Activated naive CD4-positive, alpha-beta T cell treated with anti-CD3 and anti-CD28 coated beads for 36 hours (primary cell): ENCODE measurements at regions not wholly inside any gene's neighbourhood (a gene's known extent, or its start where the extent isn't known, plus 50 kb on each side); places are given as distances from the start of the nearest gene placed in this dataset.
"Not testable (repeated sequence)": the region's sequence is repeated elsewhere in the genome, so short reads cannot be mapped to it uniquely, and the experiment has no call there.

Experiments
- CTCF ChIA-PET: fragments of 350-600 bp; sonication (Branson Sonifier 250); formaldehyde crosslinking; loops from one replicate; lab custom pipeline; 2021; ENCODE audit warnings: antibody characterized with exemption; lab: Charles Lee
- DNase-seq: peaks from one replicate; pipeline ENCODE4 v3.0.0-alpha.2; 2020
- H3K27ac Mint-ChIP-seq: one replicate; pipeline ENCODE4 v1.8.0; 2021; ENCODE audit warnings: mild to moderate bottlenecking, mixed read lengths
- H3K27me3 Mint-ChIP-seq: one replicate; pipeline ENCODE4 v1.8.0; 2021; ENCODE audit warnings: low read depth, mixed read lengths
- H3K36me3 Mint-ChIP-seq: one replicate; pipeline ENCODE4 v1.8.0; 2021; ENCODE audit warnings: low read depth, mixed read lengths
- H3K4me1 Mint-ChIP-seq: one replicate; pipeline ENCODE4 v1.8.0; 2021; ENCODE audit warnings: low read depth, mixed read lengths
- H3K4me3 Mint-ChIP-seq: one replicate; pipeline ENCODE4 v1.8.0; 2021; ENCODE audit warnings: mild to moderate bottlenecking, moderate library complexity, mixed read lengths
- H3K9me3 Mint-ChIP-seq: one replicate; pipeline ENCODE4 v1.8.0; 2021; ENCODE audit warnings: mixed read lengths
- intact Hi-C: fragments of 100-400 bp; cut with micrococcal nuclease; formaldehyde crosslinking; loops from one replicate; pipeline ENCODE4 v1.15.1; 2023

DNA sequence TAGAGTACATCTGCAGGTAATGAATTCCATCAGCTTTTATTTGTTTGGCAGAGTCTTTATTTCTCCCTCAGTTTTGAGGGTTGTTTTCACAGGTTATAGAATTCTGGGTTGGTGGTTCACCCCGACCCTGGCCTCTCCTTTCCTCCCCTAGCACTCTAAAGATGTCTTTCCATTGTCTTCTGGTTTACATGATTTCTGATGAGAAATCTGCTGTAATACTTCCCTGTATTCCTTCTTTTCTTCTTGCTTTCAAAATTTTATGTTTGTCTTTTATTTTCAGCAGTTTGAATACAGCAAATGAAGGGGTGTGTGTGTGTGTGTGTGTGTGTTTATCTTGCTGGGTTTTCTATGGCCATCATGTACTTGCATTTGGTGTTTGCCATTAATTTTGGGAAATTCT, 312.0 kb upstream of the RPS23 start:
- peaks cover 17% of the 10 kb centered on the region for H3K27me3 Mint-ChIP-seq
- no peaks in the 10 kb centered on the region for H3K4me1 Mint-ChIP-seq
- no peak for DNase-seq
- H3K4me3 Mint-ChIP-seq: no peak overlapping the region
- CTCF ChIA-PET: interaction anchor here (0.6 kb wide), 1 partner anchor 15 kb away, joined by 3 read pairs; no protein-coding TSS in a partner anchor
- intact Hi-C loops: no loop called here
- peaks cover 2% of the 10 kb centered on the region for H3K36me3 Mint-ChIP-seq
- H3K27ac Mint-ChIP-seq: no peak overlapping the region
- H3K9me3 Mint-ChIP-seq: peaks cover 5% of the 10 kb centered on the region

DNA sequence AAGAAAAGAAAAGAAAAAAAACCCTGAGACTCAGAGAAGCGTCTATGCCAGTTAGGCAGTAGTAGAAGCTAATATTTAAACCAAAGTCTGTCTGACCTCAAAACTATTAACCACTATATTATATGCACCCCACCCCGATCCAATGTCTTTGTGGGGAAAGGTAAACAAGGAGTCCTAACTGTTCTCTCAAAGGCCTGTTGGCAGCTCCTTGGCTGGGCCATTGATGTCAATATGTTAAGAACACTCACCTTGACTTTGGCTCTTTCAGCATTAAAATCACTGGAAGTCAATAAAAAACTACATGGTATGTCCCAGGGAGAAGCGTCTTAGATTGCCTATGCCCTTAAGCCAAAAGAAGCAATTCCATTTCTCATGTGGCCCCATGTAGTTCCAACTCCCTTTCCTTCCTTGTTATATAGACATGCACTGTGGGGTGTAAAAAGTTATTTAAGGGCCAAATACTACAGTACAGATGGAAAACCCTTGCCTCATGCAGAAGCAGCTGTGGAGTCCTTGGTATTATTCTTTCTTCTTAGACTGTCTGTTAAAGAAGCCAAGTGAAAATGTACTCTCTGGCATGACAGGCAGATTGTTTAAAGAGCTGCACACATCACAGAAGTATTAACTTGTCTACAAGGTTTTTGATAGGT, 308.6 kb upstream of the RPS23 start:
- CTCF ChIA-PET: no interaction called here
- peaks cover 18% of the 10 kb centered on the region for H3K27me3 Mint-ChIP-seq
- no peak for DNase-seq
- no peaks in the 10 kb centered on the region for H3K4me1 Mint-ChIP-seq
- H3K9me3 Mint-ChIP-seq: peaks cover 12% of the 10 kb centered on the region
- H3K27ac Mint-ChIP-seq: no peak overlapping the region
- H3K4me3 Mint-ChIP-seq: no peak overlapping the region
- peaks cover 2% of the 10 kb centered on the region for H3K36me3 Mint-ChIP-seq
- intact Hi-C loops: no loop called here

DNA sequence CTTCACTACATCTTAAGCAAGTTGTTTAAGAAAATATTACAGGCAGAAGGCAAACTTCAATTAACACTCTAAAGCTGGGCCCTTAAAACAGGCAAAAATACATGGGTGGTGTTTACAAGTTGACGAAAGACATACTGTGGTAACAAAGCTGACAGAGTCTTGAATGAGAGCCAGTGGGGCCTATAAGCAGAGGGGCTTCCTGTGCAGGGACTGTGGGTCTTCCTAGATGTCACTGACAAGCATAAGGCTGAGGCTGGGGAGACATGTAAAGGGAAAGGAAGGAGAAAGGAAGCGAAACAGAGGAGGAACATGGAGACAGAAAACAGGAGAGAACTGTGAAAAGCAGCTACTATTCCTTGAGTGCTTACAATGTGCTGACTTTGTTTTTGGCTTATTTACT, 308.0 kb upstream of the RPS23 start:
- Mint-ChIP-seq H3K9me3 (peaks cover 12% of the 10 kb centered on the region), H3K4me1 (no peaks in the 10 kb centered on the region), H3K4me3 (no peak overlapping the region), H3K27me3 (peaks cover 16% of the 10 kb centered on the region), H3K27ac (no peak overlapping the region), H3K36me3 (peaks cover 2% of the 10 kb centered on the region)
- CTCF ChIA-PET: no interaction called here
- intact Hi-C loops: no loop called here
- no peak for DNase-seq

DNA sequence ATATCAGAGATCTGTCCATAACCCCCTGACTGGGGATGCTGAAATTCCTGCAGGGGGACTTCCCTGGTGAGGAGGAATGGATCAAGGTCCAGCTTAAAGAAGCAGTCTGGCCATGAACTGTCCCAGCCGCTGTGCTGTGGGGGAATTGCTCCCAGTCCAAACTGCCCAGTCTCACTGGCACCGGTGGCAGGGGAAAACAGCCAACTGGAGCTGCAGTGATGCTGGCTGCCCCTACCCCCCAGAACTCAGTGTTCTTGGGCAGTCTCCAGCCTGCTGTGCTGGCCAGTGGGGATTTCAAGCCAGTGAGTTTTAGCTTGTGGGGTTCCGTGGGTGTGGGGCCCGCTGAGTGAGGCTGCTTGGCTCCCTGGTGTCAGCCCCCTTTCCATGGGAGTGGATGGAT, 306.5 kb upstream of the RPS23 start:
- H3K4me1 Mint-ChIP-seq: no peaks in the 10 kb centered on the region
- H3K27me3 Mint-ChIP-seq: peaks cover 9% of the 10 kb centered on the region
- CTCF ChIA-PET: interaction anchor here (0.9 kb wide), 1 partner anchor 56 kb away, joined by 3 read pairs; no protein-coding TSS in a partner anchor
- H3K4me3 Mint-ChIP-seq: no peak overlapping the region
- H3K27ac Mint-ChIP-seq: no peak overlapping the region
- H3K36me3 Mint-ChIP-seq: no peaks in the 10 kb centered on the region
- DNase-seq: no peak
- H3K9me3 Mint-ChIP-seq: peaks cover 7% of the 10 kb centered on the region
- intact Hi-C loops: no loop called here

DNA sequence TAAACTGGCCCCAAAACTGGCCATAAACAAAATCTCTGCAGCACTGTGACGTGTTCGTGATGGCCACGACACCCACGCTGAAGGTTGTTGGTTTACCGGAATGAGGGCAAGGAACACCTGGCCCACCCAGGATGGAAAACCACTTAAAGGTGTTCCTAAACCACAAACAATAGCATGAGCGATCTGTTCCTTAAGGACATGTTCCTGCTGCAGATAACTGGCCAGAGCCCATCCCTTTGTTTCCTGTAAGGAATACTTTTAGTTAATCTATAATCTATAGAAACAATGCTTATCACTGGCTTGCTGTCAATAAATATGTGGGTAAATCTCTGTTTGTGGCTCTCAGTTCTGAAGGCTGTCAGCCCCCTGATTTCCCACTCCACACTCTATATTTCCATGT, 305.2 kb upstream of the RPS23 start:
- DNase-seq, H3K4me1 Mint-ChIP-seq, CTCF ChIA-PET, H3K36me3 Mint-ChIP-seq, intact Hi-C loops, H3K9me3 Mint-ChIP-seq, H3K4me3 Mint-ChIP-seq, H3K27ac Mint-ChIP-seq, H3K27me3 Mint-ChIP-seq: not testable (repeated sequence)

DNA sequence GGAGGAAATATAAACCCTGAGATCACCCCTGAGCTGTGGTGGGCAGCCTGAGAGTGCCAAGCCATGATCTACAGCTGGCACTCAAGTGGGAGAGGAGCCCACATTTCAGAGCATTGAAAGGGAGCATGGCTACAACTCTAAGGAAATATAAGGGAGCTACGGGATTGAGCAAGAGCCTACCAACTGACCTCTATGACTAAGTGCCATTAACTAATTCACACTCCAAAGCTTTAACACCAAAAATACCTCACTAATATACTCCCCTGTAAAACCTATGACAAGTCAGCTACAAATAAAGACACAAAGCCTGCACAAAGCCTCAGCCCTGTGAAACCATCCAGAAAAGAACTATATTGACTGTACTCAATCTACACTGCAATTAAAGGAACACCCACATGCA, 286.8 kb upstream of the RPS23 start:
- Mint-ChIP-seq H3K27me3 (peaks cover 22% of the 10 kb centered on the region), H3K9me3 (no peaks in the 10 kb centered on the region), H3K36me3 (no peaks in the 10 kb centered on the region), H3K4me1 (no peaks in the 10 kb centered on the region), H3K27ac (no peak overlapping the region), H3K4me3 (no peak overlapping the region)
- intact Hi-C loops: no loop called here
- CTCF ChIA-PET: interaction anchor here (0.9 kb wide), 1 partner anchor 34 kb away, joined by 3 read pairs; no protein-coding TSS in a partner anchor
- no peak for DNase-seq

DNA sequence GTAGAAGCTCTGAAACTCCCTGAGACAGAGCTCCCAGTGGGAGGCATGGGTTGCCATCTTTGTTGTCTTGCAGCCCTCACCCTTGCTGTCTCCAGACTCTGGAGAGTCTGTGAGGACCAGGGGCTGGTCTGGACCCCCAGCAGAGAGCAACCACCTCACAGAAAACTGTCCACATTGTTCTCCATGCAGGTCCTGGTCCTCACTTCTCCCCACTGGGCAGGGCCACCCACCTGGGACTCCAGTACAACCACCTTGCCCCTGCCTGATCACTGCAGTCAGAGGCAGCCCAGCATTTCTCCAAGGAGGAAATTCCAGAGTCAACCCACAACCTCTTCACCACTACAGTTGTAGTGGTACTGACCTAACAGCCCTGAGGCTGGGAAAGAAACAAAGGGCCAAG, 285.6 kb upstream of the RPS23 start:
- H3K9me3 Mint-ChIP-seq: no peaks in the 10 kb centered on the region
- H3K4me1 Mint-ChIP-seq: no peaks in the 10 kb centered on the region
- no peaks in the 10 kb centered on the region for H3K36me3 Mint-ChIP-seq
- H3K4me3 Mint-ChIP-seq: no peak overlapping the region
- H3K27me3 Mint-ChIP-seq: peaks cover 22% of the 10 kb centered on the region
- intact Hi-C loops: no loop called here
- CTCF ChIA-PET: no interaction called here
- DNase-seq: no peak
- H3K27ac Mint-ChIP-seq: no peak overlapping the region

DNA sequence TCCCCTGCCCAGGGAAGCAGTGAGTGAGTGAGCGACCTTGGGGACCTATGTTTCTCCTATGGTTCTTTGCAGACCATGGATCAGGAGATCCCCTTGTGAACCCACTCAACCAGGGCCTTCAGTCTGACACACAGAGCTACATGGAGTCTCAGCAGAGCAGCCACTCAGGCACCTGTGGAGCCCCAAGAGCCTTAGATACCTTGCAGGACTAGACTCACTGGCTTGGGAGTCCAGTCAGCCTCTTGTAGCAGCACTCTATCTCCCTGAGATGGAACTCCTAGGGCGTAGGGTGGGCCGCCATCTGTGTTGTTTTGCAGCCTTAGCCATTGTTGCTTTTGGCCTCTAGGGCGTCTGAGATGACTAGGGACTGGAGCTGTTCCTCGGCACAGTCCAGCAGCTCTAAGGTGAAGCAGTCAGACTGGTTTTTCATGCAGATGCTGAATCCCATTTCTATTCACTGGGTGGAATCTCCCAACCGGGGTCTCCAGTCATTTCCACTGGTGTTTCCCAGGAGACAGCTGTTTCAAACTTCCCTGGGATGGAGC, 284.6 kb upstream of the RPS23 start:
- H3K9me3 Mint-ChIP-seq: peaks cover 3% of the 10 kb centered on the region
- H3K36me3 Mint-ChIP-seq: peaks cover 1% of the 10 kb centered on the region
- CTCF ChIA-PET: no interaction called here
- intact Hi-C loops: no loop called here
- H3K27me3 Mint-ChIP-seq: peaks cover 24% of the 10 kb centered on the region
- H3K4me1 Mint-ChIP-seq: no peaks in the 10 kb centered on the region
- H3K4me3 Mint-ChIP-seq: no peak overlapping the region
- no peak for DNase-seq
- H3K27ac Mint-ChIP-seq: no peak overlapping the region

DNA sequence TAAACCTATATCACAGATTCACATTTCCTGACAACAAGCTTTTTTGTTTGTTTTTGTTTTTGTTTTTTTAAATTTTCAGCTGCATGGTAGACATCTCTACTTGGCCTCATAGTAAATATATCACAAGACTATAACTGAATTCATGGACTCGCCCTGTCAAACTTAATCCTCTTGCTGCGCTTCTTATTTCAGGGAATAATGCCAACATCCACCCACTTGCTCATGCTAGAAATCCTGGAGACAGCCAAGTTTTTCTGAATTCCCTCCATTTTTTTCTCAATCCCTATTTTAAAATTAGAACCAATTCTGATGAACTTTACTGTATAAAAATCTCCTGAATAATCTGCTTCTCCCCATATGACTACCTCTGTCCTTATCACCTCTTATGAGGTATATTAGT, 283.6 kb upstream of the RPS23 start:
- intact Hi-C loops: no loop called here
- Mint-ChIP-seq H3K27ac (no peak overlapping the region), H3K9me3 (peaks cover 5% of the 10 kb centered on the region), H3K36me3 (peaks cover 1% of the 10 kb centered on the region), H3K27me3 (peaks cover 25% of the 10 kb centered on the region), H3K4me1 (no peaks in the 10 kb centered on the region), H3K4me3 (no peak overlapping the region)
- CTCF ChIA-PET: interaction anchor here (0.5 kb wide), 1 partner anchor 1003 kb away, joined by 3 read pairs; no protein-coding TSS in a partner anchor
- DNase-seq: no peak

DNA sequence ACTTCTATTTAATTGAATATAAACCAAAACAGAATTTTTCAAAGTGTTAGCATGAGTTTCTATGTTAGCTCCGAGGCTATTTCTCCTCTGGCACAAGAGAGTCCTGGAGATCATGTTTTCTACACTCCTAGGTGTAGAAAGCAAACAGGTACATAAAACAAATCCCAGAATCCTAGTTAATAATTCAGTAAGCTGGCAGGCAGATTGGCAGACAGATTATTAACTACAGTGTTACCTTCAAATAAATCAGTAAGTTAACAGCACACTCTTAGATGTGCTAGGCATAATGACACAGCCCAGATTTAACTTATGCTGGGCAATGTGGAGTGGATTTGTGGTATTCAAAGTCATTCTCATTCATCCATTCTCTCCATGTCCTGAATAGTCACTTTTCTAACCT, 282.8 kb upstream of the RPS23 start:
- no peak for DNase-seq
- peaks cover 1% of the 10 kb centered on the region for H3K36me3 Mint-ChIP-seq
- peaks cover 18% of the 10 kb centered on the region for H3K27me3 Mint-ChIP-seq
- no peak overlapping the region for H3K4me3 Mint-ChIP-seq
- H3K27ac Mint-ChIP-seq: no peak overlapping the region
- H3K4me1 Mint-ChIP-seq: no peaks in the 10 kb centered on the region
- intact Hi-C loops: no loop called here
- H3K9me3 Mint-ChIP-seq: peaks cover 5% of the 10 kb centered on the region
- CTCF ChIA-PET: no interaction called here

DNA sequence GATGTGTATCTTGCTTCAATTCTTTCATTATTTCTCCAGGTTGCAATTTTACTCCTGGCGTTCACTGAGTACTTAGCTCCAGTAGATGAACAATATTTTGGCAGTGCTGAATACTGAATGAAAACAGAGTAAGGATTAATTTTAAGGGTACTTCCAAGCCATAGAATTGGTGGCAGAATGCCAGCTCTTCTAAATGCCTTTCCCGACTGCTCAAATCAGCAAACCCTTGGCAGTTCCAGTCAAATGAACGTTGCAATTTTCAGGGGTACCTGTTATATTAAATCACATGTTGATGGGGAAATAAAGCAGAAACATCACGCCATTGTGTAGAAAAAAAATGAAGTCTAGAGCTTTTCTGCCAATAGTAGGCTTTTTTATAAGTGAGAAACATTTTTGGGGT, 282.4 kb upstream of the RPS23 start:
- intact Hi-C loops: no loop called here
- DNase-seq: no peak
- CTCF ChIA-PET: no interaction called here
- peaks cover 1% of the 10 kb centered on the region for H3K36me3 Mint-ChIP-seq
- no peak overlapping the region for H3K27ac Mint-ChIP-seq
- no peak overlapping the region for H3K4me3 Mint-ChIP-seq
- H3K27me3 Mint-ChIP-seq: peaks cover 17% of the 10 kb centered on the region
- H3K4me1 Mint-ChIP-seq: no peaks in the 10 kb centered on the region
- H3K9me3 Mint-ChIP-seq: peaks cover 5% of the 10 kb centered on the region

DNA sequence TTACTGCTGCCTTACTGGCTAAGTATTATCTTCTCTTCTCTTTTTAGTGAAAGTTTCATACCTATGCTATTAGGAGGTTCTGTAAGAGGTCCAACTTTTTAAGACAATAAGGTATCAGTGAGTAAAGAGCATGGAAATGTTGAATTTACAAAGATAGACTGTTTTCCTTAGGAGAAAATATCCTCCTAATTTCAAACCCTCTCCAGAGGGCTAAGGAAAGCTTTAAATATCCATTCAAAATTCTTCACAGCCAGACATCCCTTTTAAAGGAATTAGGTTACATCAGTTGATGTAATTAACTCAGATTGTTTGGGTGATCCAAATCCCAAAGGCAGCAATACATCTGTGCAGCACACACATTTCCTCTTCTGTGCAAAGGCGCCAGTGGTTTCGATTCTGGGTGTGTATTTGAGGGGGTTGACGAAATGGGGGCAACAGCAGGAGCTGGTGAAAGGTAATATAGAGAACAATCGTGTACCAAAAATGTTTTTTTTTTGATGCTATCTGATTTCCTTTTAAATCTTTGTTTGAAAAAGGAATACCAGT, 273.8 kb upstream of the RPS23 start:
- CTCF ChIA-PET: no interaction called here
- Mint-ChIP-seq H3K27ac (no peak overlapping the region), H3K9me3 (no peaks in the 10 kb centered on the region), H3K4me3 (no peak overlapping the region), H3K27me3 (peaks cover 6% of the 10 kb centered on the region), H3K36me3 (no peaks in the 10 kb centered on the region), H3K4me1 (no peaks in the 10 kb centered on the region)
- intact Hi-C loops: no loop called here
- no peak for DNase-seq

DNA sequence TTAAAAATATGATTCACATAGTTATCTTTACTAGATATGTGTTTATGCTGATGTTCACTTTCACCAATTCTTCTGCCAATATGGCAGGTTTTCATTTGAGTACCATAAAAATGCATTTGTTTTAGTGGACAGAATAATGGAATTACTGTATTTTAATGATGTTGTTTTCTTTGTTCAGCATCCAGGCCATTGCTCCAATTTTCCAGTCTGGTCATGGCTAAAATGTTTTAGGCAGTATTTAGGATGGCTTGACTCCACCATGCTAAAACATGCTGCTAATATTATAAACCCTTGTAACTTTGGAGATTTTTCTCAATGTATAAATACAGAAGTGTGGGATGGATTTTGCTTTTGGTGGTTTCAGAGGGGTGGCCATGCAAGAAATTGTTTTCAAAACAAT, 273.0 kb upstream of the RPS23 start:
- no peaks in the 10 kb centered on the region for H3K4me1 Mint-ChIP-seq
- CTCF ChIA-PET: no interaction called here
- H3K27me3 Mint-ChIP-seq: peaks cover 6% of the 10 kb centered on the region
- DNase-seq: no peak
- H3K27ac Mint-ChIP-seq: no peak overlapping the region
- intact Hi-C loops: no loop called here
- H3K9me3 Mint-ChIP-seq: no peaks in the 10 kb centered on the region
- no peak overlapping the region for H3K4me3 Mint-ChIP-seq
- H3K36me3 Mint-ChIP-seq: no peaks in the 10 kb centered on the region
